Mesothelial cell of epicardium (in vitro differentiated cells): ENCODE measurements at regions not wholly inside any gene's neighbourhood (a gene's known extent, or its start where the extent isn't known, plus 50 kb on each side); places are given as distances from the start of the nearest gene placed in this dataset.

Source experiments
- DNase-seq, 2 experiments: peaks; one replicate each; pipeline ENCODE4 v3.0.0; 2021; ENCODE audit warnings: low spot score in 2 of 2; ENCODE audit not compliant: unreplicated experiment in 2 of 2
- H3K27ac Mint-ChIP-seq: 2 replicates; pipeline ENCODE4 v1.8.0; 2021; ENCODE audit warnings: mixed read lengths
- H3K27me3 Mint-ChIP-seq: 2 replicates; pipeline ENCODE4 v1.8.0; 2021; ENCODE audit warnings: low read depth, mixed read lengths
- H3K36me3 Mint-ChIP-seq: 2 replicates; pipeline ENCODE4 v1.8.0; 2021; ENCODE audit warnings: mixed read lengths
- H3K4me1 Mint-ChIP-seq: 2 replicates; pipeline ENCODE4 v1.8.0; 2021; ENCODE audit warnings: mixed read lengths
- H3K4me3 Mint-ChIP-seq: 2 replicates; pipeline ENCODE4 v1.8.0; 2021; ENCODE audit warnings: mild to moderate bottlenecking, moderate library complexity, mixed read lengths
- H3K9me3 Mint-ChIP-seq: 2 replicates; pipeline ENCODE4 v1.8.0; 2021; ENCODE audit warnings: mixed read lengths
- CTCF ChIP-seq: fragments of 200-600 bp; sonication (generic); IDR thresholded peaks from one replicate; pipeline ENCODE4 v1.5.0; 2021; ENCODE audit warnings: antibody characterized with exemption; ENCODE audit not compliant: unreplicated experiment

GRCh38 chr9:107183176-107183575, 99.9 kb upstream of the RAD23B start:
- no peak overlapping the region for H3K4me3 Mint-ChIP-seq
- no peak overlapping the region for H3K27ac Mint-ChIP-seq
- DNase-seq, result no peak
- TF ChIP-seq CTCF, result no peak
- peaks cover 2% of the 10 kb centered on the region for H3K4me1 Mint-ChIP-seq
- no peaks in the 10 kb centered on the region for H3K27me3 Mint-ChIP-seq
- peaks cover 18% of the 10 kb centered on the region for H3K9me3 Mint-ChIP-seq
- peaks cover 9% of the 10 kb centered on the region for H3K36me3 Mint-ChIP-seq

- Mint-ChIP-seq H3K36me3 (peaks cover 2% of the 10 kb centered on the region), H3K4me3 (no peak overlapping the region), H3K27me3 (no peaks in the 10 kb centered on the region), H3K27ac (no peak overlapping the region), H3K9me3 (peaks cover 9% of the 10 kb centered on the region), H3K4me1 (peaks cover 8% of the 10 kb centered on the region)
- TF ChIP-seq CTCF, result no peak
- DNase-seq, result no peak
These were observed 94.7 kb upstream of the RAD23B start for GRCh38 chr9:107188376-107188775.

- Mint-ChIP-seq H3K9me3 (peaks cover 5% of the 10 kb centered on the region), H3K27ac (no peak overlapping the region), H3K27me3 (no peaks in the 10 kb centered on the region), H3K36me3 (no peaks in the 10 kb centered on the region), H3K4me3 (no peak overlapping the region), H3K4me1 (peaks cover 8% of the 10 kb centered on the region)
- TF ChIP-seq CTCF, result no peak
- DNase-seq, result no peak
These were observed 92.8 kb upstream of the RAD23B start for GRCh38 chr9:107190061-107190935.

GRCh38 chr9:107190936-107191290, 92.2 kb upstream of the RAD23B start:
- H3K4me3 Mint-ChIP-seq, result no peak overlapping the region
- no peak overlapping the region for H3K27ac Mint-ChIP-seq
- no peak for TF ChIP-seq CTCF
- H3K9me3 Mint-ChIP-seq, result peaks cover 5% of the 10 kb centered on the region
- H3K36me3 Mint-ChIP-seq, result no peaks in the 10 kb centered on the region
- H3K27me3 Mint-ChIP-seq, result no peaks in the 10 kb centered on the region
- no peak for DNase-seq
- H3K4me1 Mint-ChIP-seq, result peaks cover 8% of the 10 kb centered on the region

GRCh38 chr9:107193251-107193650, 89.8 kb upstream of the RAD23B start:
- H3K27me3 Mint-ChIP-seq, result no peaks in the 10 kb centered on the region
- peaks cover 8% of the 10 kb centered on the region for H3K4me1 Mint-ChIP-seq
- no peak for DNase-seq
- peaks cover 5% of the 10 kb centered on the region for H3K9me3 Mint-ChIP-seq
- no peak for TF ChIP-seq CTCF
- H3K27ac Mint-ChIP-seq, result no peak overlapping the region
- no peak overlapping the region for H3K4me3 Mint-ChIP-seq
- no peaks in the 10 kb centered on the region for H3K36me3 Mint-ChIP-seq

- no peak for TF ChIP-seq CTCF
- no peaks in the 10 kb centered on the region for H3K4me1 Mint-ChIP-seq
These were observed 84.4 kb upstream of the RAD23B start for GRCh38 chr9:107198718-107199117.

More at GRCh38 chr9:107198718-107199117, 84.4 kb upstream of the RAD23B start:
- Mint-ChIP-seq H3K4me3 (no peak overlapping the region), H3K36me3 (peaks cover 2% of the 10 kb centered on the region), H3K9me3 (peaks cover 9% of the 10 kb centered on the region), H3K27ac (no peak overlapping the region), H3K27me3 (no peaks in the 10 kb centered on the region)
- no peak for DNase-seq
